ENCODE measurements at regions not wholly inside any gene's neighbourhood (a gene's known extent, or its start where the extent isn't known, plus 50 kb on each side); places are given as distances from the start of the nearest gene placed in this dataset.

DNA sequence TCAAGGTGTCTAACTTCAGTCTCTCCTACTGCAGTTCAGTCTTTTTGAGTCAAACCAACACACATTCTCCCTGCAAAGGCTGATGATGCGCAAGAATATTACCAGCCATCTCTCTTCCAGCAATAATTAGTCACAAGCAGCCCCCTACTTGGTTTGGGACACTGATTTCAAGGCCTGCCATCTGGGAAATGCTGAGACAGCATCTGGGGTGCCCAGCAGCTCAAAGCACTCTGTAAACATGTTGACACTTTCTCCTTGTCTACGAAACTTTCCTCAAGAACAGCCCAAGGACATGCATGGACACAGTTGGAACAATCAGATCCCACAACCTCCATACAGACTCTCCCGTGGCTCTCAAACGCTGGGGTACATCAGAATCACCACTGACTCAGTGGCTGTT lies 149.2 kb upstream of the RPL38 start:
- Histone ChIP-seq H3K27ac (ENCODE audit: low read length) (no peak overlapping the region), H3K27me3 (replicated peaks; ENCODE audit: insufficient read depth, low read length) (peaks cover 84% of the 10 kb centered on the region), H3K79me2 (ENCODE audit: low read length) (no peaks in the 10 kb centered on the region), H3K4me1 (ENCODE audit: low read length) (no peaks in the 10 kb centered on the region), H3K36me3 (replicated peaks; ENCODE audit: insufficient read depth, low read length) (no peaks in the 10 kb centered on the region), H3K9ac (ENCODE audit: low read length) (no peak overlapping the region), H3K9me2 (replicated peaks; ENCODE audit: insufficient read depth, low read length) (no peaks in the 10 kb centered on the region), H4K20me1 (ENCODE audit: insufficient read depth, low read length) (no peaks in the 10 kb centered on the region), H2AFZ (ENCODE audit: low read length) (no peak overlapping the region), H3F3A (ENCODE audit: insufficient read depth, low read length) (no peaks in the 10 kb centered on the region), H3K9me3 (replicated peaks; ENCODE audit: insufficient read depth, low read length) (no peaks in the 10 kb centered on the region), H3K4me2 (ENCODE audit: low read depth, low read length) (no peak overlapping the region), H3K4me3 (ENCODE audit: low read length) (no peak overlapping the region)
- no peak for DNase-seq
- no peak for TF ChIP-seq CTCF (IDR thresholded peaks at IDR 0.05; ENCODE audit: low read length)
- TF ChIP-seq EZH2 (optimal IDR thresholded peaks at IDR 0.05; ENCODE audit: low read depth, low read length): no peak
- no peak for TF ChIP-seq EZH2phosphoT487 (IDR thresholded peaks at IDR 0.05; ENCODE audit: low read length)

DNA sequence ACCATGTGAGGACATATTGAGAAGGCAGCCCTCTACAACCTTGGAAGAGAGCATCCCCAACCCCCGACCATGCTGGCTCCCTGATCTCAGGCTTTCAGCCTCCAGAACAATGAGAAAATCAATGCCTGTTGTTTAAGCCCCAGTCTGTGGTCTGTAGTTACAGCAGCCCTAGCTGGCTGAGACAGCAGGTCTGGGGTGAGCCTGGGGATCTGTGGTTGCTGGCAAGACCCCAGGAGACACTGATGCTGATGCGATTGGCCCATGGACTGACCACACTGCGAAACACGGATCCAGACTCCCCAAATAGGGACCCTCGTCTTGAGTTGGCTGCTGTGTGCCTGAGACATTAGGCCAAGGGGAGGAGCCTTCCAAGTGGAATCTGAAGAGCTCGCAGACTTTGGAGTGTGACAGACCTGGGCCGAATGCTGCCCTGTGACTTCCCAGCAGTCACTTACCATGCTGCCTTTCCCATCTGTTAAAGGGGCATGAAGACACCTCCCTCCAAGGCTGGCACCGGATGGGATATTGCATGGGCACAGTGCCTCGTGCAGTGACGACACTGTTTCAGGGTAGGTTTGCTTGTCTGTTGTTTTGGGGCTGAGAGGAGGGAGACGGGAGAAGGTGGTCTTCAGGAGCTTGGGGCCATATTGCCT lies 147.8 kb upstream of the RPL38 start:
- no peak overlapping the region for H3K9ac ChIP-seq (ENCODE audit: low read length)
- peaks cover 74% of the 10 kb centered on the region for H3K27me3 ChIP-seq (replicated peaks; ENCODE audit: insufficient read depth, low read length)
- no peaks in the 10 kb centered on the region for H4K20me1 ChIP-seq (ENCODE audit: insufficient read depth, low read length)
- DNase-seq: no peak
- no peaks in the 10 kb centered on the region for H3K36me3 ChIP-seq (replicated peaks; ENCODE audit: insufficient read depth, low read length)
- H3K27ac ChIP-seq (ENCODE audit: low read length): no peak overlapping the region
- H3K4me1 ChIP-seq (ENCODE audit: low read length): no peaks in the 10 kb centered on the region
- no peak overlapping the region for H3K4me3 ChIP-seq (ENCODE audit: low read length)
- no peaks in the 10 kb centered on the region for H3K79me2 ChIP-seq (ENCODE audit: low read length)
- H3K4me2 ChIP-seq (ENCODE audit: low read depth, low read length): no peak overlapping the region
- H3K9me2 ChIP-seq (replicated peaks; ENCODE audit: insufficient read depth, low read length): no peaks in the 10 kb centered on the region
- H3F3A ChIP-seq (ENCODE audit: insufficient read depth, low read length): no peaks in the 10 kb centered on the region
- TF ChIP-seq EZH2phosphoT487 (IDR thresholded peaks at IDR 0.05; ENCODE audit: low read length) (no peak), EZH2 (optimal IDR thresholded peaks at IDR 0.05; ENCODE audit: low read depth, low read length) (no peak), CTCF (IDR thresholded peaks at IDR 0.05; ENCODE audit: low read length) (no peak)
- H3K9me3 ChIP-seq (replicated peaks; ENCODE audit: insufficient read depth, low read length): no peaks in the 10 kb centered on the region
- no peak overlapping the region for H2AFZ ChIP-seq (ENCODE audit: low read length)

DNA sequence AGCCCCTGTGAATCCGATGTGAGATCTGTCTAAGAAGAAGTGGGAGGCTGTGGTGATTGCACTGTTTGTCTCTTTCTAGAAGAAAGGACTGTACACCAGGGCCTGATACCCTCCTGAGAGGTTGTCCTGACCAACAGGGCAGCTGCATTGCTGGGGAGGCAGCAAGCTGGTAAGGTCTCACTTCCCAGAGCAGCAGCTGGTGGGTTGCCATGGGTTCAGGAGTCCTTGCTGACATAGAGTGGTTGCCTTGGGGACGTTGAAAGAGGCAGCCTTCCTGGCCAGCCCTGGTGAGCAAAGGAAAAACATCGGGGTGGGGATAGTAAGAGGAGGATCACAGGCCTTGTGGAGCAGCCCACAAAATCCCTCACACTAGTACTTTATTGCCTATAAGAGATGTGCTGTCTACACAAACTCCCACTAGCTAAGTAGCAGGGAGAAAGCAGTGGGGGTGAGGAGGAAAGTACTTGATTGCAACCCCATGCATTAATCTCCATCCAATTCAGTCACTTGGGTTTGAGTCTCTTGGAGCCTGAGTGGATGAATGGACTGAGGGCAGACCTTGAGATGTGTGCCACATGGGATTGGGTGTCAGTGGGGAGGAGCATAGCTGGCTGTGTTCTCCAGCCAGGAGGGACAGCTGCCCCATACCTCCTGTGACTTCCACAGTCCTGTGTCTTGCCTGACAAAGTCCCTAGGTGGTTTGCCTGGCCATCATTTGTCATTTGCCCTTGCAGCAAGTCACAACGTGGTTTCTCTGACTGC lies 143.8 kb upstream of the RPL38 start:
- H3K9me3 ChIP-seq (replicated peaks; ENCODE audit: insufficient read depth, low read length): no peaks in the 10 kb centered on the region
- no peaks in the 10 kb centered on the region for H4K20me1 ChIP-seq (ENCODE audit: insufficient read depth, low read length)
- H3K4me1 ChIP-seq (ENCODE audit: low read length): no peaks in the 10 kb centered on the region
- no peak overlapping the region for H3K4me3 ChIP-seq (ENCODE audit: low read length)
- DNase-seq: no peak
- H3F3A ChIP-seq (ENCODE audit: insufficient read depth, low read length): no peaks in the 10 kb centered on the region
- H3K4me2 ChIP-seq (ENCODE audit: low read depth, low read length): no peak overlapping the region
- H3K9ac ChIP-seq (ENCODE audit: low read length): no peak overlapping the region
- H3K9me2 ChIP-seq (replicated peaks; ENCODE audit: insufficient read depth, low read length): no peaks in the 10 kb centered on the region
- H3K79me2 ChIP-seq (ENCODE audit: low read length): no peaks in the 10 kb centered on the region
- no peak overlapping the region for H3K27ac ChIP-seq (ENCODE audit: low read length)
- peaks cover 73% of the 10 kb centered on the region for H3K27me3 ChIP-seq (replicated peaks; ENCODE audit: insufficient read depth, low read length)
- no peaks in the 10 kb centered on the region for H3K36me3 ChIP-seq (replicated peaks; ENCODE audit: insufficient read depth, low read length)
- TF ChIP-seq EZH2 (optimal IDR thresholded peaks at IDR 0.05; ENCODE audit: low read depth, low read length): no peak
- no peak for TF ChIP-seq EZH2phosphoT487 (IDR thresholded peaks at IDR 0.05; ENCODE audit: low read length)
- TF ChIP-seq CTCF (IDR thresholded peaks at IDR 0.05; ENCODE audit: low read length): no peak
- no peak overlapping the region for H2AFZ ChIP-seq (ENCODE audit: low read length)

Measured in MM.1S (cell line).